ENCODE measurements at regions not wholly inside any gene's neighbourhood (a gene's known extent, or its start where the extent isn't known, plus 50 kb on each side); places are given as distances from the start of the nearest gene placed in this dataset.

DNA sequence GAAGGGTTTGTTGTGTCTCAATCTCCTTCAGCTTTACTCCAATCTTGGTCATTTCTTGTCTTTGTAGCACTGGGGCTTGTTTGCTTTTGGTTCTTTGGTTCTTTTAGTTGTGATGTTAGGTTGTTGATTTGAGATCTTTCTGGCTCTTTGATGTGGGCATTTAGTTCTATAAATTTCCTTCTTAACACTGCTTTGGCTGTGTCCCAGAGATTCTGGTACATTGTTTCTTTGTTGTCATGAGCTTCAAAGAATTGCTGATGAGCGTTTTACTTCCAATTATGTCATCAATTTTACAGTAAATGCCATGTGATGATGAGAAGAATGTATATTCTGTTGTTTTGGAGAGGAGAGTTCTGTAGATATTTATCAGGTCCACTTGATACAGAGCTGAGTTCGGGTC, 353.3 kb downstream of the MAN2A1 start:
- TF ChIP-seq CTCF (IDR thresholded peaks at IDR 0.05; ENCODE audit: insufficient read depth, low read depth, low read length) = no peak
- no peak overlapping the region for H3K4me3 ChIP-seq (ENCODE audit: low read depth, low read length)
- no peak for DNase-seq (ENCODE audit: low read depth)

DNA sequence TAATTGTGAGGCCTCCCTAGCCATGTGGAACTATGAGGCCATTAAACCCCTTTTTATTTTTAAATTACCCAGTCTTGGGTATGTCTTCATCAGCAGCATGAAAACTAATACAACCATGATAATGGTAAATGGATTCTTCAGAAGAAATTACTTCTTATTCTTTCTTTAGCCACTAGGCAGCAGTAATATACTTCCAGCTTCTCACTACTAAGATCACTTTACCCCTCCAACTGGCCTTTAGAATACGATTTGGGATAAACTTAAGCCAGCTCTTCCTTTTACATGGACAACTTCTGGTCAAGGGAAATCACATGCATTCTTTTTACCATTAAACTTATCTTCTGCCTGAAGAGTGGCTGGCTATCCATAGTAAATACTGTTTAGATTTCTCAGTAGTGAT, 355.4 kb downstream of the MAN2A1 start:
- DNase-seq (ENCODE audit: low read depth) = peak; percentile 35
- no peak overlapping the region for H3K4me3 ChIP-seq (ENCODE audit: low read depth, low read length)
- peak; percentile 34 for TF ChIP-seq CTCF (IDR thresholded peaks at IDR 0.05; ENCODE audit: insufficient read depth, low read depth, low read length)

DNA sequence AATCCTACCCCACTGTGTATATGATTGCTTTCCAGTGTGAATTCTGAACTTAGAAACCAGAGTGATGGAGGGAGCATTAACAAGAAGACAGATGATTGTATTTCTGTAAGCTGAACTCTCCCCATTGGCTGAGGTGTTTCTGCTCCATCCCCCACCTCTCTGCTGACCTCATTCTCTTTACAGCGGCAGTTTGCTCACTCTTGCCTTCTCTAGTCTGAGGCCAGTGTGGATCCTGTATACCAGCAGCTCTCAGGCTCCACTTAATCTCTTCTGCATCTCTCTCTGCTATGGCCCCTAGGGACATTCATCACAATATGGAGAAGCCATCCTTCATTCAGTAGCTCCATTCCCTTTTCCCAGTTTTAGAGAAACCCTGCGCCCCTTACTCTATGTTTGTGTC, 358.8 kb downstream of the MAN2A1 start:
- DNase-seq (ENCODE audit: low read depth) = no peak
- no peak overlapping the region for H3K4me3 ChIP-seq (ENCODE audit: low read depth, low read length)
- TF ChIP-seq CTCF (IDR thresholded peaks at IDR 0.05; ENCODE audit: insufficient read depth, low read depth, low read length) = no peak

DNA sequence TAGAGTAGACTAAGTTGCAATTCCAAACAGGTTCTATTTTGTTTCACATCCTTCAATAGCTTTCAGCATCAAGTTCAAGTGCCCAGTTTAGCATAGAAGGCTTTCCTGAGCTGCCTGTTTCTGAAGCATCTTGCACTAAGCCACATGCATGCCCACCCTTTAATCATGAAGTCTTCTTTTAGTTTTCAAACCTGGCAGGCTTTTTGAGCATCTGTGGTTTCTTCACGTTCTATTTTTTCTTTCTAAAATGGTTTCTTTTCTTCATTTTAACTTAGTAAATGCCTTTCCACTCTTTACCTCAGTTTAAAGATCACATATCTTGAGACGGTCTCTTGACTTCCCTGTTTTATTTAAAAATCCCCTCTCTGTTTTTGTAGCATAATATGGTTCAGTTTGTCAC, 360.1 kb downstream of the MAN2A1 start:
- H3K4me3 ChIP-seq (ENCODE audit: low read depth, low read length) = no peak overlapping the region
- TF ChIP-seq CTCF (IDR thresholded peaks at IDR 0.05; ENCODE audit: insufficient read depth, low read depth, low read length) = no peak
- no peak for DNase-seq (ENCODE audit: low read depth)

DNA sequence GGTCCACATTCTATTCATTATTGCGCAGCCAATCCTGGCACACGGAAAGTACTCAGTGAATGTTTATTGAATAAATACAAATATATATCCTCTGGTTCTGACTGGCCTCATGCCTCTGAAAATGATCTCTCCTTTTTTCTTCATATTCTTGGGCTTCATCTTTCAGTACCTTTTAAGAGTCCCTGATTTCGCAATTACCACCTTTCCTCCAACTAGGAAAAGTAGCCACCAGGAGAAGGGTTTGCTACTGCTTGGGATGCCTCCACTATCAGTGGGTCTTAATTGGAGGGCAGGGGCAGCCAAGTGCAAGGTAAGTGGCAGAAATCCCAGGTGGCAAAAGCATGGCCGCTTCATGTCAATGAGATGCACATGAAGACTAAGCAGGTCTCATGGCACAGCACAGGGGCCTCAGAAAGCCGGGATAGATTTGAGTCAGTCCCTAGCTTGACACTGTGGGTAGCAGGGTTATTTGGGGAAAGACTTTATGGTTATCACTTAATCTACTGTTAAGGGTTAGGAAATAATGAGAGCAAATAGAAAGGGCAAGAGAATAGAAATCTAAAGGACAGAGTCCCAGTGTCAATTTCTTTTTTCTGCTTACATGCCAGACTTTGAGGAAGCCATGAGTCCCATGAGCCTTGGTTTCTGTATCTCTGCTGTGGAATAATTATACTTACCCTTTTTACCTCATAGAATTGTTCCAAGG, 361.1 kb downstream of the MAN2A1 start:
- H3K4me3 ChIP-seq (ENCODE audit: low read depth, low read length) = no peak overlapping the region
- DNase-seq (ENCODE audit: low read depth) = no peak
- no peak for TF ChIP-seq CTCF (IDR thresholded peaks at IDR 0.05; ENCODE audit: insufficient read depth, low read depth, low read length)

DNA sequence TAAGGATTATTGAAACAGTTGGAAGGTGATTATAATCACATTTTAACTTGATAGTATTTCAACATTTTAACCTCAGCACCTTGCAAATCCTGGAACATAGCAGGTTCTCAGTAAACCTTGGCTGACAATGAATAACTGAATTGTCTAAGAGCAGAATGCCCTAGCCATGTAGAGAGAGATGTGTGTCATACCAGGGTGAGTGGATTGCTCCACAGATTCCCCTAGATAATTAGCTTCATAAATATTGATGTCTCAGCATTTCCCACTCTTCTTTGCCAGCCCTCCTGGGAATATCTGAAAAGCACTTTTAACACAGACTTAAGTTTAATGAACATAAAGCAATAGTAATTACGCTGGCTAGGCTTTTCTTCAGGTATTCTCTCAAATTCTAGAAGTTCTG, 363.5 kb downstream of the MAN2A1 start:
- no peak for TF ChIP-seq CTCF (IDR thresholded peaks at IDR 0.05; ENCODE audit: insufficient read depth, low read depth, low read length)
- no peak for DNase-seq (ENCODE audit: low read depth)
- H3K4me3 ChIP-seq (ENCODE audit: low read depth, low read length) = no peak overlapping the region

DNA sequence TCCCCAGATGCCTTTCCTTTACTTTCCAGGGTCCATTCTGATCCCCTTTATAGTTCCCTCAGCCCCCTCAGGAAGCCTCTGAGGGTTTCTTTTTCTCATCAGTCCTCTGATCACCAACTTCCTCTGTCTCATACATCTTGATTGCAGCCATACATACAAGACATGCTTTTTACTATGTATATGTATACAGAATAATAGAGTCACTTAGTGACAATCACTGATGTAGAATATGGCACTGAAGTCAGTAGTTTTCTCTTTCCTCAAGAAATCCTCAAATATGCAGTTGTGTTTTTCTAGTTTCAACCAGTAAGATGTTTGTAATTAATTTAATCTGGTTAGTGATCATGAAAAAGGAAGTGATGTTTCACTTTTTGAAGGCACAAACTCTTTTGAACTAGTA, 364.1 kb downstream of the MAN2A1 start:
- DNase-seq (ENCODE audit: low read depth) = no peak
- TF ChIP-seq CTCF (IDR thresholded peaks at IDR 0.05; ENCODE audit: insufficient read depth, low read depth, low read length) = no peak

More for the DNA sequence above, 364.1 kb downstream of the MAN2A1 start:
- no peak overlapping the region for H3K4me3 ChIP-seq (ENCODE audit: low read depth, low read length)

Measured in fibroblast of villous mesenchyme (primary cell).